HG03342 (cell line): ENCODE measurements at regions not wholly inside any gene's neighbourhood (a gene's known extent, or its start where the extent isn't known, plus 50 kb on each side); places are given as distances from the start of the nearest gene placed in this dataset.

Experiments used
- ATAC-seq: cut with Tn5 transposase; IDR thresholded peaks from one replicate; pipeline ENCODE4 v1.9.1; 2021; ENCODE audit warnings: mild to moderate bottlenecking, moderate library complexity; ENCODE audit not compliant: unreplicated experiment

- ATAC-seq = no peak
Observed at GRCh38 chrX:45714866-45715265, 514.2 kb upstream of the DIPK2B start.

DNA sequence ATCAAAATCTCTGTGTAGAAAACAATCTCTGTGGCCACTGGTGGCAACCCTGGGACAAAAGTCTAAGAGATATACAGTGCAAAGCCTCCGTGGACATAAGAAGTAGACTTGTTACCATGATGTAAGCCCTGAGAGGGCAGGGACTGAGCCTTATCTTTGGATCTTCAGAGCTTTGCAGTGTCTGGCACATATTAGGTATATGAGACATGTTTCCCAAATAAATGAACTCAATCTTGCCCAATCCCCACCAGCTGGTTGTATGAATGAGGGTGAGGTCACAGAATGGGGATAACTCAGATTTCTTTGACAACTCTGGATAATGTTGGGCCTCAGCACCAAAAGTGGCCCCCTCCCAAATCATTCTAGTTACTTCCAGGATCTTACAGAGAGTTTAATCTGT is 511.4 kb upstream of the DIPK2B start:
- ATAC-seq = no peak

DNA sequence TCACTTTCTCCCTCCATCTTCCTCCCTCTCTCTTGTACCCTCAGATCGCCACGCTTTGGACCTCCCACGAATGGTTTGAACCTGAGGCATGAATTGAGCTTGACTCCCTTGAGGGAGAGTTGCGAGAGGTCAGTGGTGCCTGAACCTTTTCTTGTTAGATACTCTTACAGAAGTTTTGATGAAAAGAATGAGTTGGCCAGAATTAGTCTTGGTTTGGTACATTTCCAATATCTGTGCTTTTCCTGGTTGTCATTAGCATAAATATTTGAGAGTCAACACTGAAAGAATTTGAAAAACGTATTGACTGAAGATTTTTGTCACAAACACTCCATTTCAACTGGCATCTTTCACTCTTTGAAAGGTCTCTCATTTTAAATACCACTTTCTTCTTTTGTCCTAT is 510.6 kb upstream of the DIPK2B start:
- ATAC-seq = no peak

- ATAC-seq = peak; percentile 80
Observed at GRCh38 chrX:45710081-45710801, 509.6 kb upstream of the DIPK2B start.

DNA sequence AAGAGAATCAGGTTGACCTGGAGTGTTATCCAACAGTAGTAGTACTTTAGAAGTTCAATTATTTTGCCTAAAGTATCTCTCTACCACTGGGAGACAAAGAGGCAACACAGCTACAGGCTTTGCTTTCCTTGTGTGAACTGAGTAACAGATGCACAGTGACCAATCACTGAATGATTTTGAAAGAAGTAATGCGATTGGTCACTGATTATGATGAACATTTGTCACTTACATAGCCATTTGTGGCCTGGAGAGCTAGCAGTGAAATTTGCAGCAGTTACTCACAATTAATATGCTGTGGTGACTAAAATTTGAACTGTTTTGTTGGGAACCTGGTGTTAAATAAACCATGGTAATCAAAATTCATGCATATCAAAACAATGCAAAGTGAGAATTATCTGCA is 508.7 kb upstream of the DIPK2B start:
- no peak for ATAC-seq

DNA sequence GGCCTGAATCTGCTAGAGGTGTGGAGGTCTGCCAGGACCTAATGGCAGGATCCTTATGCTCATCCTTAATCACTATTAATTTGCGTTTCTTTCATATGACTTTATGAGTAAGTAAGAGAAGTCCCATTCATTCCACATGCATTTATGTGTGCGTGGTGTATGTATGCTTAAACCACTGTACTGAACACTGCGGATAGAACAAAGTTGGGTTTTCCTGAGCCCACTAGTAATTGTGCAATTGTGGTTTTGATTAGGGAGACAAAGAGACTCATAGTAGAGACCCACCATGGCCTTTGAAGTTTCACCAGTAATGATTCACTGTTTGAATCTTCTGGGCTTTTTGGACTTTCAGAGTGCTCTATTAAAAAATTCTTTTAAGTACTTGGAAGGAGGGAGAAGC is 498.5 kb upstream of the DIPK2B start:
- no peak for ATAC-seq

- no peak for ATAC-seq
Observed at GRCh38 chrX:45697591-45697990, 496.9 kb upstream of the DIPK2B start.

GRCh38 chrX:45696736-45697135 is 496.1 kb upstream of the DIPK2B start:
- no peak for ATAC-seq

- no peak for ATAC-seq
Observed at GRCh38 chrX:45689971-45690370, 489.3 kb upstream of the DIPK2B start.

- ATAC-seq = no peak
Observed at GRCh38 chrX:45683914-45684313, 483.2 kb upstream of the DIPK2B start.

GRCh38 chrX:45681891-45682290 is 481.2 kb upstream of the DIPK2B start:
- ATAC-seq = no peak

DNA sequence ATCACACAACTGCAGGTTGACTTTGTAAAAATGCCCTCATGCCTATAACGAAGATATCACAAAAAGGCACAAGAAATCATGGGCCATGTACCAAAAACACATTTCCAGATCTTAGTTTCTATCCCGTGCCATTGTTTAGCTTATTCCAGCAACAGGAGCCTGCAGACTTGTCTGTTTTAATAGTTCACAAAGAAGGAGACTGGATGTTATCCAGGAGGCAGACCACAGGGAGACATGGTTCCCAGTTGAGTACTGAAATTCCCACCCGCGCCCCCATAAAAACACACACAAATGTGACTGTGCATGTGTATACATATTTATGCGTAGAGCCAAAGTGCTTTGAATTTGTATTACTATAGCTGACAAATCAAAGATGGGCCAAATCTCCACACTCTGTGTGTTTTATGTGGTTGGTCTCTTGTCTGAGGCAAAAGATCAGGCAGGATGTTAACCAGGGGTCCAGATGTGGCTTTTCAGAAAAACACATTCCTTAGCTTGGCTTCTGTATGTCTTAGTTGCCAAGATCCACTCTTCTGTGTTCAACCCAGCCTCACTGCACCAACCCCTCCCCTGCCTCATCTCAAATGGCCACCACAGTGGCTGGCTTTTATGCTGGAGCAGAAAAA is 469.2 kb upstream of the DIPK2B start:
- ATAC-seq = no peak

DNA sequence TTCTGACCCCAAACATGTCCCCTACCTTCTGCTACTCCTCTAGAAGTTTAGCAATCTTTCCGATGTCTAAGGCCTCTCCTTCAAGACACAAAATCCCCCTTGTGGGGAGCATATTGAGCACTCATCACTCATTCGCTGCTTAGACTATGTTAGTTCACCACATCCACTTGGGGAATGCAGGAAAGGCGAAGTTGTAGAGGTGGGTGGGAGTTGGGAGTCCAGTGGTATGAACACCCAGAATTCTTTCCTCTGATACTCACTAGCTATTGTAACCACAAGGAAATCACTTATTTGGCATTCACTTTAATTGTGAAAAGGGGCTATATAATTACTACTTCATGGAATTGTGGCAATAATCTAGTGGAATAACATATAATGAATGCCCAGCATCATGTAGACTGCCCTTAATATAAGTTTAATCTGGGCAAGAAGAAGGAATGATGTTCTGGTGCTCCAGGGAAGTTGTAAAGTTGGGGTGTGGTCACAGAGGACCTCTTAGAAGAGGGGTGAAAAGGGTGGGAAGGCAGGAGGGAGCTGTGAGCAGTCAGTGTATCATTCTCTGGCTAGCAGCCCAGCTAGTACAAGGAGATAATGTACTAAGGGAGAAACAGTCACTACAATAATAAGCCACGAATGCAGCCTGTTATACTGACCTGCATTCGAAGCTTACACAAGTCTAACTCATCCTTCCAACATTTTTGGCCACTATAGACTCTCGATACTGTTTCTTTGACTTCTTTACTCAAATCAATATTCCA is 468.2 kb upstream of the DIPK2B start:
- ATAC-seq = no peak

DNA sequence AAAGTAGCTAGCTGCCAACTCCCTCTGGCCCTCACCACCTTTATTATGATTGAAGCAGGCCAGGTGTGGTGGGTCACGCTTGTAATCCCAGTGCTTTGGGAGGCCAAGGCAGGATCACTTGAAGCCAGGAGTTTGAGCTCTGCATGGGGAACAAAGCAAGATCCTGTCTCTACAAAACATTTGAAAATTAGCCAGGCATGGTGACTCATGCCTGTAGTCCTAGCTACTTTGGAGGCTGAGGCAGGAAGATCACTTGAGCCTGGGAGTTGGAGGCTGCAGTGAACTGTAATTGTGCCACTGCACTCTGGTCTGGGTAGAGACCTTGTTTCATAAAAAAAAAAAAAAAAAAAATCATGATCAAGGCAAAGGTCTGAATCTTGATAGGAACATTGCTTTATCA is 467.0 kb upstream of the DIPK2B start:
- ATAC-seq = no peak

- ATAC-seq = no peak
Observed at GRCh38 chrX:45664727-45665290, 464.1 kb upstream of the DIPK2B start.

- ATAC-seq = no peak
Observed at GRCh38 chrX:45660477-45660876, 459.8 kb upstream of the DIPK2B start.

DNA sequence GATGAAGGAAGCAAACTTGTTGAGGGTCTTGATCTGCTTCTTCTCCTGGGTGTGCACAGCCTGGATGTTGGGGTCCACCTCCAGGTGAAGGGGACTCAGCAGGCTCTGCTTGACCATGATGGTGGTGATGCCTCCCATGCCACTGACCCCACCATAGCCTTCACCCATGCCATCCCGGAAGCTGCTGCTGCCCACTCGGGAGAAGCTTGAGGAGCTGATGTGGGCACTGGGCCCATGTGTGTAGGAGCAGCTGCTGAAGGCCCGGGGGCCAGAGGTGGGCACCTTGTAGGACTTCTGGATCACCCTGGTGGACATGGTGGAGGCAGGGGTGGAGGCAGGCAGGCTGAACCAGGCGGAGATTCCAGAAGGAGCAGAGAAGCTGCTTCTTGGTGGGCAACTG is 432.7 kb upstream of the DIPK2B start:
- no peak for ATAC-seq

DNA sequence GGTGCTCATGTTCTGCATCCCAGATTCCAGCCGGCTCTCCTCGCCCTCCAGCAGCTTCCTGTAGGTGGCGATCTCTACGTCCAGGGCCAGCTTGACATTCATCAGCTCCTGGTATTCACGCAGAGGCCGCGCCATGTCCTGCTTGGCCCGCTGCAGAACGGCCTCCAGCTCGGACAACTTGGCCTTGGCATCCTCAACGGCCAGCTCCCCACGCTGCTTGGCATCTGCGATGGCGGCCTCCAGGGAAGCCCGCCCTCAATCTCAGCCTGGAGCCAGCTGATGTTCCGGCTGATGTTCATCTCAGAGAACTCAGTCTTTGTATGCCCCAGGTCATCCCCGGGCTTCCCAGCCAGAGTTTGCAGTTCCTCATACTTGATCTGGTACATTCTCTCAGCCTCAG is 431.8 kb upstream of the DIPK2B start:
- ATAC-seq = no peak

GRCh38 chrX:45630078-45630477 is 429.4 kb upstream of the DIPK2B start:
- no peak for ATAC-seq

- no peak for ATAC-seq
Observed at GRCh38 chrX:45628041-45628440, 427.4 kb upstream of the DIPK2B start.

- no peak for ATAC-seq
Observed at GRCh38 chrX:45623266-45623665, 422.6 kb upstream of the DIPK2B start.

GRCh38 chrX:45622538-45622937 is 421.9 kb upstream of the DIPK2B start:
- ATAC-seq = no peak
